Nephron (organoid): ENCODE measurements at regions not wholly inside any gene's neighbourhood (a gene's known extent, or its start where the extent isn't known, plus 50 kb on each side); places are given as distances from the start of the nearest gene placed in this dataset.
A peak's percentile ranks its signal among the peaks of the same experiment; 100 is the strongest.

Experiments
- H3K27ac Mint-ChIP-seq, 3 experiments: 2 replicates each; pipeline ENCODE4 v1.8.0; 2020; ENCODE audit warnings: mixed read lengths in 3 of 3, mild to moderate bottlenecking in 2 of 3, moderate library complexity in 1 of 3
- H3K27me3 Mint-ChIP-seq: 2 replicates; pipeline ENCODE4 v1.8.0; 2021; ENCODE audit warnings: low read depth, mild to moderate bottlenecking, moderate library complexity, mixed read lengths
- H3K36me3 Mint-ChIP-seq: 2 replicates; pipeline ENCODE4 v1.8.0; 2020; ENCODE audit warnings: low read depth, mixed read lengths
- H3K4me1 Mint-ChIP-seq: 2 replicates; pipeline ENCODE4 v1.8.0; 2020; ENCODE audit warnings: mixed read lengths
- H3K4me3 Mint-ChIP-seq, 3 experiments: 2 replicates each; pipeline ENCODE4 v1.8.0; 2020; ENCODE audit warnings: mild to moderate bottlenecking in 3 of 3, mixed read lengths in 3 of 3, moderate library complexity in 2 of 3
- H3K9me3 Mint-ChIP-seq: 2 replicates; pipeline ENCODE4 v1.8.0; 2020; ENCODE audit warnings: mixed read lengths
- CTCF ChIP-seq, 3 experiments: fragments of 200-600 bp; sonication (generic); IDR thresholded peaks; one replicate each; pipeline ENCODE4 v1.5.0; 2021; ENCODE audit warnings: antibody characterized with exemption in 3 of 3; ENCODE audit not compliant: unreplicated experiment in 3 of 3

DNA sequence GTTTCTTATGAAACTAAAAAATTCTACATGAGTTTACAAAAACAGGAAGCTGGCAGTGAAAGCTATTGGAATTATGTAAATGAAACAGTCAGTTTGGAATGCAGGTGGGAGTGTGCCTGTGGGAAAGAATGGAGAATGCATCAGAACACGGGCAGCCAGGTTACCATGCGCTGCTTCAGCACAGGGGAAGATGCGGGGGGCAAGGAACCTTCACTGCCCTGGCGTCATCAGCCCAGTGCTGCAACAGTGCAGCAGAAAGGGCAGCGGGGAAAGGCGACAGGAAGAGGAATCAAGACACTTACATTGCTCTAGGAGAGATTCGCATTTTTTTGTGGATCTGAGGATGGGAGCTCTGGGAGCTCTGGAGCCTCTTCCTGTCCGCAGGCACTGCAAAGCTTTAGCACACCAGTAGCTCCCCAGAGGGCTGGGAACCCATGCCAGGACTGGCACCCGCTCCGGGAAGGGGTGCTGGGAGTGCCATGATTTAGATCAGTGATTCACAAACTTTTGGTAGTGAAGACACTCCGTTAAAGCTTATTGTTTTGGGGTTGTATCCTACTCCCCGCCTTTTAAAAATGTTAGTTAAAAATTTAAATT is 64.1 kb upstream of the WDR26 start:
- Mint-ChIP-seq H3K4me1 (peaks cover 42% of the 10 kb centered on the region), H3K36me3 (peaks cover 9% of the 10 kb centered on the region), H3K4me3 (peak overlapping the region in 2 of 3 experiments; percentile 20 to 72), H3K27ac (peak overlapping the region; percentile 93), H3K9me3 (peaks cover 6% of the 10 kb centered on the region), H3K27me3 (no peaks in the 10 kb centered on the region)
- TF ChIP-seq CTCF (IDR thresholded peaks at IDR 0.05; ENCODE audit: unreplicated experiment in 3 of 3) = no peak

- Mint-ChIP-seq H3K4me1 (peaks cover 47% of the 10 kb centered on the region), H3K27me3 (no peaks in the 10 kb centered on the region), H3K36me3 (peaks cover 9% of the 10 kb centered on the region), H3K9me3 (peaks cover 6% of the 10 kb centered on the region), H3K4me3 (no peak overlapping the region), H3K27ac (peak overlapping the region in 1 of 3 experiments; percentile 54)
- no peak for TF ChIP-seq CTCF (IDR thresholded peaks at IDR 0.05; ENCODE audit: unreplicated experiment in 3 of 3)
Measured at GRCh38 chr1:224499204-224499603, 64.6 kb upstream of the WDR26 start.

GRCh38 chr1:224500796-224501195 is 66.2 kb upstream of the WDR26 start:
- peak overlapping the region in 2 of 3 experiments; percentile 8 to 53 for H3K27ac Mint-ChIP-seq
- H3K36me3 Mint-ChIP-seq = peaks cover 9% of the 10 kb centered on the region
- no peak for TF ChIP-seq CTCF (IDR thresholded peaks at IDR 0.05; ENCODE audit: unreplicated experiment in 3 of 3)
- H3K4me3 Mint-ChIP-seq = peak overlapping the region in 1 of 3 experiments; percentile 2
- peaks cover 55% of the 10 kb centered on the region for H3K4me1 Mint-ChIP-seq
- peaks cover 6% of the 10 kb centered on the region for H3K9me3 Mint-ChIP-seq
- H3K27me3 Mint-ChIP-seq = no peaks in the 10 kb centered on the region

- Mint-ChIP-seq H3K9me3 (peaks cover 4% of the 10 kb centered on the region), H3K27me3 (no peaks in the 10 kb centered on the region), H3K4me3 (no peak overlapping the region), H3K4me1 (peaks cover 65% of the 10 kb centered on the region), H3K36me3 (peaks cover 6% of the 10 kb centered on the region), H3K27ac (peak overlapping the region; percentile 48 to 87 (median 76))
- TF ChIP-seq CTCF (IDR thresholded peaks at IDR 0.05; ENCODE audit: unreplicated experiment in 3 of 3) = no peak
Measured at GRCh38 chr1:224501836-224502235, 67.2 kb upstream of the WDR26 start.

GRCh38 chr1:224502459-224503160 is 68.0 kb upstream of the WDR26 start:
- no peak for TF ChIP-seq CTCF (IDR thresholded peaks at IDR 0.05; ENCODE audit: unreplicated experiment in 3 of 3)
- Mint-ChIP-seq H3K4me3 (peak overlapping the region in 1 of 3 experiments; percentile 14), H3K9me3 (no peaks in the 10 kb centered on the region), H3K27ac (peak overlapping the region; percentile 48 to 87 (median 83)), H3K27me3 (no peaks in the 10 kb centered on the region), H3K4me1 (peaks cover 69% of the 10 kb centered on the region), H3K36me3 (peaks cover 3% of the 10 kb centered on the region)
